ENCODE measurements at regions not wholly inside any gene's neighbourhood (a gene's known extent, or its start where the extent isn't known, plus 50 kb on each side); places are given as distances from the start of the nearest gene placed in this dataset.

DNA sequence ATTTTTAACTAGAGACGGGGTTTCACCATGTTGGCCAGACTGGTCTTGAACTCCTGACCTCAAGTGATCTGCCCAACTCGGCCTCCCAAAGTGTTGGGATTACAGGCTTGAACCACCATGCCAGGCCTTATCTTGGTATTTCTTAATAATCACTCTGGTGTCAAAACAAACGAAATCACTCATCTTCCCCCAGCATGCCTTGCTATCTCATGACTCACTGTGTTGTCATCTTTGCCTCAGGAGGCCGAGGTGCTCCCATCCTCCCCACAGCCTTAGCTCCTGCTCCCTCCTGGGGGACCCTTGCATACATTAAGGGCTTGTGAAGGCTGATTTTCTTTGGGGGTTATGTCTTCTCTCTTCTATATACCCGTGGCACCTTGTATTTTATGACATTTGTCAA is 250.1 kb upstream of the DPP10 start:
- TF ChIP-seq, protein P1, sequence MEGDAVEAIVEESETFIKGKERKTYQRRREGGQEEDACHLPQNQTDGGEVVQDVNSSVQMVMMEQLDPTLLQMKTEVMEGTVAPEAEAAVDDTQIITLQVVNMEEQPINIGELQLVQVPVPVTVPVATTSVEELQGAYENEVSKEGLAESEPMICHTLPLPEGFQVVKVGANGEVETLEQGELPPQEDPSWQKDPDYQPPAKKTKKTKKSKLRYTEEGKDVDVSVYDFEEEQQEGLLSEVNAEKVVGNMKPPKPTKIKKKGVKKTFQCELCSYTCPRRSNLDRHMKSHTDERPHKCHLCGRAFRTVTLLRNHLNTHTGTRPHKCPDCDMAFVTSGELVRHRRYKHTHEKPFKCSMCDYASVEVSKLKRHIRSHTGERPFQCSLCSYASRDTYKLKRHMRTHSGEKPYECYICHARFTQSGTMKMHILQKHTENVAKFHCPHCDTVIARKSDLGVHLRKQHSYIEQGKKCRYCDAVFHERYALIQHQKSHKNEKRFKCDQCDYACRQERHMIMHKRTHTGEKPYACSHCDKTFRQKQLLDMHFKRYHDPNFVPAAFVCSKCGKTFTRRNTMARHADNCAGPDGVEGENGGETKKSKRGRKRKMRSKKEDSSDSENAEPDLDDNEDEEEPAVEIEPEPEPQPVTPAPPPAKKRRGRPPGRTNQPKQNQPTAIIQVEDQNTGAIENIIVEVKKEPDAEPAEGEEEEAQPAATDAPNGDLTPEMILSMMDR (tag by site-specific recombination; IDR thresholded peaks at IDR 0.05), result no peak
- TF ChIP-seq ZNF707 (tag by site-specific recombination; IDR thresholded peaks at IDR 0.05), result no peak
- TF ChIP-seq GLIS1 (tag by site-specific recombination; IDR thresholded peaks at IDR 0.05), result no peak
- TF ChIP-seq, protein P2, sequence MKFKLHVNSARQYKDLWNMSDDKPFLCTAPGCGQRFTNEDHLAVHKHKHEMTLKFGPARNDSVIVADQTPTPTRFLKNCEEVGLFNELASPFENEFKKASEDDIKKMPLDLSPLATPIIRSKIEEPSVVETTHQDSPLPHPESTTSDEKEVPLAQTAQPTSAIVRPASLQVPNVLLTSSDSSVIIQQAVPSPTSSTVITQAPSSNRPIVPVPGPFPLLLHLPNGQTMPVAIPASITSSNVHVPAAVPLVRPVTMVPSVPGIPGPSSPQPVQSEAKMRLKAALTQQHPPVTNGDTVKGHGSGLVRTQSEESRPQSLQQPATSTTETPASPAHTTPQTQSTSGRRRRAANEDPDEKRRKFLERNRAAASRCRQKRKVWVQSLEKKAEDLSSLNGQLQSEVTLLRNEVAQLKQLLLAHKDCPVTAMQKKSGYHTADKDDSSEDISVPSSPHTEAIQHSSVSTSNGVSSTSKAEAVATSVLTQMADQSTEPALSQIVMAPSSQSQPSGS (tag by site-specific recombination; IDR thresholded peaks at IDR 0.05; ENCODE audit: low read depth), result no peak
- TF ChIP-seq, protein P3, sequence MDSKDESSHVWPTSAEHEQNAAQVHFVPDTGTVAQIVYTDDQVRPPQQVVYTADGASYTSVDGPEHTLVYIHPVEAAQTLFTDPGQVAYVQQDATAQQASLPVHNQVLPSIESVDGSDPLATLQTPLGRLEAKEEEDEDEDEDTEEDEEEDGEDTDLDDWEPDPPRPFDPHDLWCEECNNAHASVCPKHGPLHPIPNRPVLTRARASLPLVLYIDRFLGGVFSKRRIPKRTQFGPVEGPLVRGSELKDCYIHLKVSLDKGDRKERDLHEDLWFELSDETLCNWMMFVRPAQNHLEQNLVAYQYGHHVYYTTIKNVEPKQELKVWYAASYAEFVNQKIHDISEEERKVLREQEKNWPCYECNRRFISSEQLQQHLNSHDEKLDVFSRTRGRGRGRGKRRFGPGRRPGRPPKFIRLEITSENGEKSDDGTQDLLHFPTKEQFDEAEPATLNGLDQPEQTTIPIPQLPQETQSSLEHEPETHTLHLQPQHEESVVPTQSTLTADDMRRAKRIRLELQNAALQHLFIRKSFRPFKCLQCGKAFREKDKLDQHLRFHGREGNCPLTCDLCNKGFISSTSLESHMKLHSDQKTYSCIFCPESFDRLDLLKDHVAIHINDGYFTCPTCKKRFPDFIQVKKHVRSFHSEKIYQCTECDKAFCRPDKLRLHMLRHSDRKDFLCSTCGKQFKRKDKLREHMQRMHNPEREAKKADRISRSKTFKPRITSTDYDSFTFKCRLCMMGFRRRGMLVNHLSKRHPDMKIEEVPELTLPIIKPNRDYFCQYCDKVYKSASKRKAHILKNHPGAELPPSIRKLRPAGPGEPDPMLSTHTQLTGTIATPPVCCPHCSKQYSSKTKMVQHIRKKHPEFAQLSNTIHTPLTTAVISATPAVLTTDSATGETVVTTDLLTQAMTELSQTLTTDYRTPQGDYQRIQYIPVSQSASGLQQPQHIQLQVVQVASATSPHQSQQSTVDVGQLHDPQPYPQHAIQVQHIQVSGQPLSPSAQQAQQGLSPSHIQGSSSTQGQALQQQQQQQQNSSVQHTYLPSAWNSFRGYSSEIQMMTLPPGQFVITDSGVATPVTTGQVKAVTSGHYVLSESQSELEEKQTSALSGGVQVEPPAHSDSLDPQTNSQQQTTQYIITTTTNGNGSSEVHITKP (tag by site-specific recombination; IDR thresholded peaks at IDR 0.05), result no peak
- TF ChIP-seq ZNF433 (tag by site-specific recombination; IDR thresholded peaks at IDR 0.05; ENCODE audit: low read depth), result no peak
- no peak for TF ChIP-seq GLI4 (tag by site-specific recombination; IDR thresholded peaks at IDR 0.05)
- TF ChIP-seq ZNF10 (tag by site-specific recombination; IDR thresholded peaks at IDR 0.05), result no peak
- TF ChIP-seq, protein P4, sequence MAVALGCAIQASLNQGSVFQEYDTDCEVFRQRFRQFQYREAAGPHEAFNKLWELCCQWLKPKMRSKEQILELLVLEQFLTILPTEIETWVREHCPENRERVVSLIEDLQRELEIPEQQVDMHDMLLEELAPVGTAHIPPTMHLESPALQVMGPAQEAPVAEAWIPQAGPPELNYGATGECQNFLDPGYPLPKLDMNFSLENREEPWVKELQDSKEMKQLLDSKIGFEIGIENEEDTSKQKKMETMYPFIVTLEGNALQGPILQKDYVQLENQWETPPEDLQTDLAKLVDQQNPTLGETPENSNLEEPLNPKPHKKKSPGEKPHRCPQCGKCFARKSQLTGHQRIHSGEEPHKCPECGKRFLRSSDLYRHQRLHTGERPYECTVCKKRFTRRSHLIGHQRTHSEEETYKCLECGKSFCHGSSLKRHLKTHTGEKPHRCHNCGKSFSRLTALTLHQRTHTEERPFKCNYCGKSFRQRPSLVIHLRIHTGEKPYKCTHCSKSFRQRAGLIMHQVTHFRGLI (tag by site-specific recombination; IDR thresholded peaks at IDR 0.05), result no peak

All from HEK293 (cell line).